Fibroblast of pulmonary artery (primary cell): ENCODE measurements at regions not wholly inside any gene's neighbourhood (a gene's known extent, or its start where the extent isn't known, plus 50 kb on each side); places are given as distances from the start of the nearest gene placed in this dataset.

ENCODE experiments used
- DNase-seq: peaks from one replicate; pipeline ENCODE4 v3.0.0-alpha.2; 2010; ENCODE audit warnings: low read depth
- H3K4me3 ChIP-seq: replicated peaks from 2 replicates; pipeline ENCODE4 v1.5.1; 2011; ENCODE audit warnings: low read depth, mild to moderate bottlenecking, control low read depth, low read length, moderate library complexity
- CTCF ChIP-seq: IDR thresholded peaks from 2 replicates; pipeline ENCODE4 v1.5.1; 2011; ENCODE audit warnings: mild to moderate bottlenecking, control low read depth, low read length, inconsistent platforms; ENCODE audit errors: missing control alignments

GRCh38 chr12:94705676-94706075, 55.3 kb upstream of the TMCC3 start:
- TF ChIP-seq CTCF, result no peak
- no peak overlapping the region for H3K4me3 ChIP-seq
- DNase-seq, result no peak

GRCh38 chr12:94704452-94705306, 54.3 kb upstream of the TMCC3 start:
- TF ChIP-seq CTCF, result no peak
- DNase-seq, result peak; percentile 77

GRCh38 chr12:94702696-94703095, 52.3 kb upstream of the TMCC3 start:
- no peak overlapping the region for H3K4me3 ChIP-seq
- no peak for TF ChIP-seq CTCF
- DNase-seq, result no peak

More at GRCh38 chr12:94704452-94705306, 54.3 kb upstream of the TMCC3 start:
- no peak overlapping the region for H3K4me3 ChIP-seq

- H3K4me3 ChIP-seq, result no peak overlapping the region
- TF ChIP-seq CTCF, result no peak
- DNase-seq, result no peak
Measured at GRCh38 chr12:94701711-94702110, 51.4 kb upstream of the TMCC3 start.

- no peak for TF ChIP-seq CTCF
- DNase-seq, result no peak
Measured at GRCh38 chr12:94700662-94701061, 50.3 kb upstream of the TMCC3 start.

More at GRCh38 chr12:94700662-94701061, 50.3 kb upstream of the TMCC3 start:
- H3K4me3 ChIP-seq, result no peak overlapping the region
